ENCODE measurements at regions not wholly inside any gene's neighbourhood (a gene's known extent, or its start where the extent isn't known, plus 50 kb on each side); places are given as distances from the start of the nearest gene placed in this dataset.
"Not testable (repeated sequence)": the region's sequence is repeated elsewhere in the genome, so short reads cannot be mapped to it uniquely, and the experiment has no call there.

- Histone ChIP-seq H3K27ac (replicated peaks) (no peak overlapping the region), H3K27me3 (ENCODE audit: insufficient read depth, poor library complexity, severe bottlenecking) (no peaks in the 10 kb centered on the region), H3K4me3 (replicated peaks; ENCODE audit: insufficient read depth, low read length) (no peak overlapping the region)
- DNase-seq (ENCODE audit: low read depth in 1 of 2, low spot score in 1 of 2), result no peak
- TF ChIP-seq GABPA (IDR thresholded peaks at IDR 0.05; ENCODE audit: low read depth) (no peak), CTCF (IDR thresholded peaks at IDR 0.05; ENCODE audit: insufficient read depth, low read length) (no peak), POLR2AphosphoS5 (IDR thresholded peaks at IDR 0.05; ENCODE audit: low read depth) (no peak), REST (IDR thresholded peaks at IDR 0.05; ENCODE audit: insufficient replicate concordance, low read depth) (no peak), SPI1 (IDR thresholded peaks at IDR 0.05; ENCODE audit: borderline replicate concordance, low read depth) (no peak)
These were observed 488.5 kb downstream of the ZNF33B start for GRCh38 chr10:42149722-42150427.

GRCh38 chr10:42149027-42149700 is 489.2 kb downstream of the ZNF33B start:
- no peak for DNase-seq (ENCODE audit: low read depth in 1 of 2, low spot score in 1 of 2)
- TF ChIP-seq SPI1 (IDR thresholded peaks at IDR 0.05; ENCODE audit: borderline replicate concordance, low read depth), result no peak
- TF ChIP-seq POLR2AphosphoS5 (IDR thresholded peaks at IDR 0.05; ENCODE audit: low read depth), result no peak
- no peak for TF ChIP-seq CTCF (IDR thresholded peaks at IDR 0.05; ENCODE audit: insufficient read depth, low read length)
- TF ChIP-seq GABPA (IDR thresholded peaks at IDR 0.05; ENCODE audit: low read depth), result no peak
- TF ChIP-seq REST (IDR thresholded peaks at IDR 0.05; ENCODE audit: insufficient replicate concordance, low read depth), result no peak
- Histone ChIP-seq H3K27me3 (ENCODE audit: insufficient read depth, poor library complexity, severe bottlenecking) (no peaks in the 10 kb centered on the region), H3K27ac (replicated peaks) (no peak overlapping the region), H3K4me3 (replicated peaks; ENCODE audit: insufficient read depth, low read length) (no peak overlapping the region)

GRCh38 chr10:42146165-42146564 is 492.2 kb downstream of the ZNF33B start:
- not testable (repeated sequence) for H3K27me3 ChIP-seq (ENCODE audit: insufficient read depth, poor library complexity, severe bottlenecking); DNase-seq (ENCODE audit: low read depth in 1 of 2, low spot score in 1 of 2); H3K4me3 ChIP-seq (replicated peaks; ENCODE audit: insufficient read depth, low read length); H3K27ac ChIP-seq (replicated peaks)

GRCh38 chr10:42138023-42138422 is 500.3 kb downstream of the ZNF33B start:
- H3K27me3 ChIP-seq (ENCODE audit: insufficient read depth, poor library complexity, severe bottlenecking); H3K27ac ChIP-seq (replicated peaks); H3K4me3 ChIP-seq (replicated peaks; ENCODE audit: insufficient read depth, low read length); DNase-seq (ENCODE audit: low read depth in 1 of 2, low spot score in 1 of 2): not testable (repeated sequence)

- TF ChIP-seq GABPA (IDR thresholded peaks at IDR 0.05; ENCODE audit: low read depth), result no peak
- no peak for TF ChIP-seq REST (IDR thresholded peaks at IDR 0.05; ENCODE audit: insufficient replicate concordance, low read depth)
- TF ChIP-seq SPI1 (IDR thresholded peaks at IDR 0.05; ENCODE audit: borderline replicate concordance, low read depth), result no peak
- TF ChIP-seq POLR2AphosphoS5 (IDR thresholded peaks at IDR 0.05; ENCODE audit: low read depth), result no peak
- no peak for TF ChIP-seq CTCF (IDR thresholded peaks at IDR 0.05; ENCODE audit: insufficient read depth, low read length)
- no peak overlapping the region for H3K4me3 ChIP-seq (replicated peaks; ENCODE audit: insufficient read depth, low read length)
These were observed 525.3 kb downstream of the ZNF33B start for GRCh38 chr10:42113158-42113450.

More at GRCh38 chr10:42113158-42113450, 525.3 kb downstream of the ZNF33B start:
- Histone ChIP-seq H3K27ac (replicated peaks) (no peak overlapping the region), H3K27me3 (ENCODE audit: insufficient read depth, poor library complexity, severe bottlenecking) (no peaks in the 10 kb centered on the region)
- no peak for DNase-seq (ENCODE audit: low read depth in 1 of 2, low spot score in 1 of 2)
